ENCODE measurements at regions not wholly inside any gene's neighbourhood (a gene's known extent, or its start where the extent isn't known, plus 50 kb on each side); places are given as distances from the start of the nearest gene placed in this dataset.
"Not testable (repeated sequence)": the region's sequence is repeated elsewhere in the genome, so short reads cannot be mapped to it uniquely, and the experiment has no call there.

GRCh38 chr2:16785149-16785548 lies 119.5 kb upstream of the CYRIA start:
- no peak for DNase-seq

DNA sequence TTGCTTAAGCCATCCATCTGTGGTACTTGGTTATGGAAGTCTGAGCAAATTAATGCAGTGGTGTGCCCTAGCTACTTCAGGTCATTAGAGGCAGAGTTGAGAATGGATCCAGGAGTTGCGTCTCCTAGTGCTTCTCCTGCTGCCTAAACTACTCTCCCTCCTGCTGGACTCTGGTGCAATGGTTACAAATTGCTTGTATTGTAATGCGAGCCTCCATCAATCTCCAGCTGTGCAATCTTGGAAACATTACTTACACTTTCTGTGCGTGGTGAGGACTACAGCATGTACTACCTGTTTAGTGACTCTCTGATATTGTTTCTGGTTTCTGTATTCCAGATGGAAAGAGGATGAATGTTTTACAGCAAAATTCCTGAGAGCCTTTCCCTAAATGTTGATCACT lies 119.0 kb upstream of the CYRIA start:
- no peak for DNase-seq

DNA sequence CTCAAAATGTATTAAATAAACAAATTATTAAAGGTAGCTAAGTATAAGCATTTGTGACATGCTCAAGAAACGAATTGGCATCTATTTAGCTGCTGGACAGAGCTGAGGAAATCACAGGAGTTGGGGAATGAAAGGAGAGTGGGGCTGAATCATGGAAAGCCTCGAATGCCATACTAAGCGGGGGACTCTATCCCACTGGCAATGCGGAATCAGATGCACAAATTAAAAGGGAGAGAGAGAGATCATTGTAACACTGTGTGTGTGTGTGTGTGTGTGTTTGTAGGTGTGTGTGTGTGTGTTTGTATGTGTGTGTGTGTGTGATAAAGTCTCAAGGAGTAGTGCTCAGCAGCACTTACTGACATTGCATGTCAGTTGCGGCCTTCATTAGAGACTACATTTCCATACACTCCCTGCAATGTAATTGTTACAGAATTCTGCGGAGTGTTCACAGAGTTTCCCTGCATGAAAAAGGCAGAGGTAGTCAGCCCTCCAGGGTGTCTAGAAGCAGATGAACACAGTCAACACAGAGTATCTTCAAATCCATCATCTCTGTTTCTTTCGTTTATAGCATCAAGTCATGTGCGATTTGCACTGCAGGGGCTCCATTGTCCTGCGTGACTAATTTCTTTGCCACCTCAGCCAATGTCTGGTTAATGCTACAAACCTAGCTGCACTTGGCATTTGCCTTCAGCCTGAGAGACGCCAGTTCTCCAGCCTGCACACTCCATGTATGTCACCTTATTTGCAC lies 111.7 kb upstream of the CYRIA start:
- DNase-seq, result no peak

GRCh38 chr2:16775899-16776231 lies 110.2 kb upstream of the CYRIA start:
- DNase-seq, result no peak

DNA sequence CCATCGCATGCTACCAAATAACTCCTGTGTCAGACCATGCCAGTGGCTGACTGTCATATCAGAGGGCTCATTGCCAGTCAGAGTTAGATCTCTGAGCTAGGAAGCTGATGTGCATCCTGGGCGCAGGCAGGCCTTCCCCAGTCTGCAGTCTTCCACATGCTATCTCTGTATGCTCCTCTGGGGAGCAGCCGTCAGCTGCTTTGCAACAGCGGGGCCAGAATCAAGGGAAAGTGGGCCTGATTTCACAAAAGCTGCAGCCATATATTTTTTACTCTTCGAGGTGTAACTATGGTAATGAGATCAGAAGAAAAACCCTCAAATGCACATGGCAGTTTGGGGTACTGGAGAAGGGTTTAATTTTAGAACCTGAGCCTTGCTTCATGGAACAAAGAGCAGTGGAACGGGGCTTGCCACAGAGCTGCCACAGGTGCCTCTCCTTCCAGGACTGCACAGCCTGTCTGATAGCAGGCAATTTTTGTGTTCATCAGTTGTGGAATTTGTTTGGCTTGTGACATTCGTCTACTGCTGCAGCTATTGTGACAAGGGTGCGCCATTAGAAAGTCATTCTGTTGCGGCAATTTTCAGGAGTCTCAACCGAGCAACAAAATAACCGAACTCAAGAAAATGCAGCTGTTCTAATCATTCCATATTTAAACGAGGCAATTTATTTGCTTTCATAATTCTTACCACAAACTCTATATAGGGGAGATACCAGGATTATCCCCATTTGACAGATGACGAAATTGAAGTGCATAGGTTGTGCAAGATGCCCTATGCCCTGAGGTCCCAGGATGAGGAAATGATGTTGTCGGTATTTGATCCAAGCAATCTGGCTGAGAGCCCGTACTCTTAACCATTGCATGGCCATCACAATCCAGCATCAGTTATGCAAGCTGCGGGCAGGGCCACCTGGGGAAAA lies 109.6 kb upstream of the CYRIA start:
- peak; percentile 20 for DNase-seq

- peak; percentile 41 for DNase-seq
Measured at GRCh38 chr2:16774091-16774490, 108.5 kb upstream of the CYRIA start.

DNA sequence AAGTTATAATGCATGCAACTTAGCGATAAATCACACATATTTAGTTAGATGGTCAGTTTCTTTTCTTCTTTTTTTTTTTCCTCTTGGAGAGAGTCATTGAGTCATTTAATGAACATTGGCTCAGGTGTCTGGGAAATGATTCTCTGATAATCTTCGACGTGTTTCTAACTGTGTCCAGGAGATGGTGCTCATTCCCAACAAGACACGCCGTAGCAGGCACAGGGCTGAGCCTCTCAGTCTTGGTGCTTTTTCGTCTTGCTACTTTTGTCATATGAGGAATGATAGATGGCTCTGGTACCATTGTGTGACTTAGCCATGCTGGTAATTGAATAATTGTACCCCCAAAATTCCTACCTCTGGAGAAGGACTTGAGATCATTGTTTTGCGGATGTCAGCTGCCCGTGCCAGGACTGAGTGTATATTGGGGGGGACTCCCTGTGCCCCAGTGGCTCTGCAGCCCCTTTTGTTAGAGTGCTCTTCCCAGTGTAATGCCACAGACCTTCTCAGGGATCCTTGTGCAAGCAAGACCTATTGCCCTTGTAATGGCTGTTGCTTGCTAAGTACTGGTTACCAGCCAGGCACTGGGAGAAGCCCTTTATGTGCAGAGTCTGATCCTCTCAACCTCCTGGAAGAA lies 107.6 kb upstream of the CYRIA start:
- DNase-seq, result peak; percentile 54

DNA sequence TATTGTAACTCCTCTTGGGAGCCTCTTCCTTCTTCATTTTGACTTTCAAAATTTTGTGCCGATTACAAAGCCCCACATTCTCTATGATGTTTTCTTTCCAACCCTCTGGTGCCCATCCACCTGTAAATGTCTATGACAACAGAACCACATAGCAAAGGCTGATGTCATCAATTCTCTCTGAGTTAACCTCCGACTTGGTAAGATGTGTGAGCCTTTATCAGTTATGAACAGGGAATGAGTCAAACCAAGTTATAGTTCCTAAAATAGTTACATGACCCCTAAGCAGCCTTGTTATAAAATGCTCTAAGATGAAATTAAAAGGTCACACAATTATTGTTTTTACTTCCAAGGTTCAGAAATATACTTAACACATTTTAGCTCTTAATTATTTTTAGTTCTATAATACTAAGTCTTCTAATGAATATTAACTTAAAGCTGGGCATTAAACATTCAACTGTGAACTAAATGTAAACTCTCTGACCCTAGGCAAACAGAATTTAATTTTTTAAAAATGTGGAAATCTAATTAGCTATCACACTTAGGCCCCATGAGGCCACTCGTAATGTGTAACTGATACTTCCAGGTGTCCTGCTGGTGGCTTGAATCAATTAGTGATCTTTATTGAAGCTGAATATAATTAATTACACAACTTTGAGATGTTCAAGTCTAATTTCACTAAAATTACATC lies 102.3 kb upstream of the CYRIA start:
- no peak for DNase-seq

DNA sequence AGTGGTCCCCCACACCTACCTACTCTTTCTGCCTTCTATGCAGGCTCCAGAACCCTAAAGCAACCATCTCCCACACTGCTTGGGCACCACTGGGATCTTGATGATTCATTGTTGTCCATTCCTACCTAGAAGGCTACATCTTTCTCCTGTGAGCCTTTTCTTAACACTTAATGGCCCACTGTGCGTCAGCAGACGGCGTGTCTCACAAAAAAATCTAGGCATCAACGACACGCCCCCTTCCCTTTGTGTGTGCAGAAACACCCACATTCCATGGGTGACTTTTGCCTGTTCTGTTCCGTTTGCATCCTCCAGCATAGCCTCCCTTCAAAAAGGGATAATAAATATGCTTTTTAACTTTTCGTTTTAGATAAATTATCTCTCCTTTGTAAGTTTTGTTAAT lies 99.7 kb upstream of the CYRIA start:
- no peak for DNase-seq

- DNase-seq, result no peak
Measured at GRCh38 chr2:16764487-16764886, 98.9 kb upstream of the CYRIA start.

GRCh38 chr2:16763493-16763899 lies 97.9 kb upstream of the CYRIA start:
- no peak for DNase-seq

DNA sequence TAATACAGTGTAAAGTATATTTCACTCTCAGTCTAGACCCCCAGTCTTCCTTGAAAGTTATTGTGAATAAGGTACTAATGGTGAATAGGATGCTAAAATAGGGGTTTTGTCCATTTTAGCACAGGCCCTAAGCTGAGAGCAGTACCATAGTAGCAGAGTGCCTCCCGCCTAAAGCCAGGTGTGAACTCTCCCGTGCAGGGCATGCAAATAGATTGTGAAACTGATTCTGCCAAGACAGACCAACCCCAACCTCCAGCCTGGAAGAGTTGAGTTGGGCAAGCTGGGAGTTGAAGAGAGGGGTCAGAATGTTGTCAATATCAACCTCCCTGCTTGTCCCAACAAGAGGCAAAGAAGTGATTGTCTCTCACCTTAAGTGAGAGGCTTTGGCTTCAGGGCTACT lies 97.4 kb upstream of the CYRIA start:
- no peak for DNase-seq

- DNase-seq, result no peak
Measured at GRCh38 chr2:16760426-16760825, 94.8 kb upstream of the CYRIA start.

DNA sequence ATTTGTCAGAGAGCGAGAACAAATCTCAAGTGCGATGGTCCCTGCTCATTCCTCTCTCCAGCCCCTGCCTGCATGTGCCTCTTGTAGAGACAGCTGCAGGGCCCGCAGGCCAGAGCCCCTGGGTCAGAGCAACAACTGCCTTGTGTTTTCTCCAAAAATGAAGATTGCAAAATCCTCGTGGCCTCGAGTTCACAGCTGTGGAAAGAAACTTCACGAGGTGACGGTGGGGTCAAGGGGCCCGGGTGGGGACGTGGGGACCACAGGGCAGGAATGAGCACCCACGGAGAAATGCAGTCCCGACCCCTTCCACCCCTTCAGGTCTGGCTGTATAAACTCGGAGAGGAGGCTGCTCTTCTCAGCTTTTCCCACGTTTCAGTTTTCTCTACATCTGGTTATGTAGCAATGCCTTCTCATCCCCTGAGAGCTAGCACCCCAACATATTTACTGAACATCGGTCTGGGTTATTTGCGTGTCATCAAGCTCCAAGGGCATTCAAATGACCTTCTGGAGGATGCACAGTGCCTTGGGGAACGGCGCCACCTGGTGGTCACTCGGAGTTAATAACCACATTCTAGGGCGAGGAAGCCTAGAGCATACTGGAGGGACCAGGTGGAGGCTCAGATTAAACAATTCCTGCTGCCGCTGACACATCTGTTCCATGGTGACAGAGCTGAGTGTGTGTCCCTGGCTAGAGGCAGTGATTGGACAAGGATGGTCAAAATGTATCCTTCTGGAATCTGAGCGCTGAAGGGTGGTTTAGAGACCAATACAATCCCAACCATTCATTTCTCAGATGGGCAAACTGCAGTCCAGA lies 91.4 kb upstream of the CYRIA start:
- peak; percentile 55 for DNase-seq

GRCh38 chr2:16755442-16755841 lies 89.8 kb upstream of the CYRIA start:
- no peak for DNase-seq

GRCh38 chr2:16753025-16753424 lies 87.4 kb upstream of the CYRIA start:
- not testable (repeated sequence) for DNase-seq

GRCh38 chr2:16750925-16751214 lies 85.2 kb upstream of the CYRIA start:
- DNase-seq, result not testable (repeated sequence)

- no peak for DNase-seq
Measured at GRCh38 chr2:16750175-16750924, 84.7 kb upstream of the CYRIA start.

DNA sequence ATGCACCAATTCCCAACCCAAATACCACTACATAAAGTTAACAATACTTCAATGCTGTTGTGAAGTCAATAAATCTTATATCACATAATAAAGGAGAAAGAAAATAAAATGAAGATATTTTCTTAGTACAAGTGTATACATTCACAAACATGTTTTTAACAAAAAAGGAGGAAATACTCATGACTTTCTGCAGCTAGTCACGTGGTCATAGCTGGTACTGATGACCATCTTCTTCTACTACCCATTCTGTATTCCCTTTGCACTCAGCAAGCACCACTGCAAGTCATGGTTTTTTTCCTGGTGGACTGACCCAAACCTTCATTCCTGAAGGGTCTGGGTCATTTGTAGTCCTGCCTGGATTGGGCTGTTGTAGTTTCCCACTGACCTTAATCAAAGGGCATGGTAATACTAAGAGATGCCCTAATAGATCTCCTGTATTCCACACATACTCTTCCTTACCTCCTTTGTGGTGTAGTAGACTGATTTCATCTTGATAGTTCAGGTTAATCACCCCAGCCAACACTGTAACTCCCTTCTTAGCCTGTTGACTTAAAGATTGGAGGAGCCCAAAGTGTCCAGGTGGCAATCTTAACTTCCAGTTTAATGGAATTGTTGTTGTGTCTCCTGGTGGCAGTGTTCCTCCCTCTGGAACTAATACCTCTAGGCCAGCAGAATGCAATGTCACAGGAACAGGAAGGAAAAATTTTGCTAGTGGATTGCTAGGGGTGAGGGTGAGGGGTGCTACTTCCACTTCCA lies 83.1 kb upstream of the CYRIA start:
- DNase-seq, result not testable (repeated sequence)

GRCh38 chr2:16747689-16748088 lies 82.1 kb upstream of the CYRIA start:
- DNase-seq, result no peak

- DNase-seq, result no peak
Measured at GRCh38 chr2:16747257-16747656, 81.6 kb upstream of the CYRIA start.

Data from fibroblast of skin of right biceps (primary cell).